Bone marrow (tissue), 2 donors: ENCODE measurements at regions not wholly inside any gene's neighbourhood (a gene's known extent, or its start where the extent isn't known, plus 50 kb on each side); places are given as distances from the start of the nearest gene placed in this dataset.

Experiments
- DNase-seq, 2 donors: peaks; one replicate each; lab custom pipeline; 2025; lab: John Stamatoyannopoulos, UW

DNA sequence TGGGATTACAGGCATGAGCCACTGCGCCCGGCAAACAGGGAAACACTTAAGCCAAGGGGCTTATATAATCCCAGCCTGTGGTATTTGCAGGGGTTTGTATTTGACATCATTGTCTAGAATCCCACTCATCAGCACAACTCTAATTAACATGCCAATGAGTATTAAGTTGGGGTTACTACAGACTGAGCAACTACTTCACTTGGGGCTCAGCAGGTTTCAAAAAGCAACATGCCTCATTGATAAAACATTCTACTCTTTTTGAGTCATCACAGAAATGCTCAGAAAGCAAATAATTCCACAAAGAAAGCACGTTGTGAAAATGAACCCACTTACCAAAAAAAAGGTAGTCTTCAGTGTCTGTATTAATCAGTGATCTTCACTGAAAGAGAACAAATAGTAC is 236.9 kb upstream of the CELF2 start:
- DNase-seq, result no peak

DNA sequence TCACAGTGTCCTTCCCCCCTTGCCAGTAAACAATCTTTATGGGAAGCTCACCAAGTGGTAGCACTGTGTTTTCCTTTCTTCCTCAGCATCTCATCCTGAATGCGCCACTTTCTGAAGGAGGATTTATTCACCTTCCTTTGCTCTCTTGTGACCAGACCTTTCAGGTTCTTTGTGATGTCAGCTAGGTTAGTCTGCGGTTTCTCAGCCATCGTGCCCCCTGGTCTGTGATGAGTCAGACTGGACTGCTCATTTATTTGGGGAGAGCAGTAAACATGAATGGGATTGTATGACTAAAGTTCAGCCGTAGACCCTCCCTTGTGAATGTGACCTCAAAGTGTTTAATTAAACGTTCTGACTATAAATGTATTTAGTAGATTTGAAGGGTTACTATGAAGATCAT is 235.1 kb upstream of the CELF2 start:
- no peak for DNase-seq

DNA sequence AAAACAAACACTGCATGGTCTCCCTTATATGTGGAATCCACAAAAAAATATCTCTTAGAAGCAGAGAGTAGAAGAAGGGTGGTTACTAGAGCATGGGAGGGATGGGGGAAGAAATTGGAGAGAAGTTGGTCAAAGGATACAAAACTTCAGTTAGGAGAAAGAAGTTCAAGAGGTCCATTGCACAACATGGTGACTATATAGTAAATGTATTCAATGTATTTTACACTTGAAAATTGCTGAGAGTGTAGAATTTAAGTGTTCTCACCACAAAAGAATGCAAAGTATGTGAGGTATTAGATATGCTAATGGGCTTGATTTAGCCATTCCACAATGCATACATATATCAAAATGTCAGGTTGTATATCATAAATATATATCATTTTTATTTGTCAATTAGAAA is 232.0 kb upstream of the CELF2 start:
- no peak for DNase-seq

- DNase-seq, result no peak
These were observed 231.3 kb upstream of the CELF2 start for GRCh38 chr10:10786109-10787090.

DNA sequence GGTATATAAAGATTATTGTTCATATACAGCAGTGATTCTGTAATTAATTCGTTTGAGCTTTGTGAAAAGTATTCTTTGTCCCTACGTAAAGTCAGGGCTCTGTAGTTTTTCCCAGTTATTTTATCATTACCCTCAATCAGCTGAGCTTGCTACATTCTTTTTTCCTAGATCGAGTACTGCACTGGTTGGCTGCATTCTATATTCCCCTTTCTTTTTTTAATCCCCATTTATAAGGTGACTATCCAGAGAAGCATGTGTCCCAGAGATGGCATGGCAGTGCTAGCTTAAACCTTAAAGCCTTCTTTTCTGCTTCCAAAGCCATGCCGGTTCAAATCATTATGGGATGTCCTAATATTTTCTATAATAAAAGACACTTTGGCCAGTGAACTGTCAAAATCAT is 230.1 kb upstream of the CELF2 start:
- no peak for DNase-seq

DNA sequence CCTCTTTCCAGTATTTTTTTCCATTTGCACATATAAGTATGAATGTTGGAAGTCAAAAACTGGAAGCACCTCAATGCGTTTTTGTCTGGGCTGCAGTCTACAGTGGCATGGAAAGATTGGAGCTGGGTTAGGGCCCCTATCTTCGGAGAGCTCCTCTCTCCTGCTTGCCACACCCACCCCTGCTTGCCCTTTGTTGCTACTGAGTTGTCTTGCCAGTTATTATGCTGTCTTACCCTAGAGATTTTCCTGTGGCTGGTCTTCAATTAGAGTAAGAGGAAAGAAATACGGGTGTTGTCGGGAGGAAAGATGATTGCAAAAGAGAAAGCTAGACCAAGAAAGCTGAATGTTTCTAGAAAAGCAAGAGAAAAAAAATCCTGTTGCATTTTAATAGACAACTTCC is 228.9 kb upstream of the CELF2 start:
- no peak for DNase-seq

DNA sequence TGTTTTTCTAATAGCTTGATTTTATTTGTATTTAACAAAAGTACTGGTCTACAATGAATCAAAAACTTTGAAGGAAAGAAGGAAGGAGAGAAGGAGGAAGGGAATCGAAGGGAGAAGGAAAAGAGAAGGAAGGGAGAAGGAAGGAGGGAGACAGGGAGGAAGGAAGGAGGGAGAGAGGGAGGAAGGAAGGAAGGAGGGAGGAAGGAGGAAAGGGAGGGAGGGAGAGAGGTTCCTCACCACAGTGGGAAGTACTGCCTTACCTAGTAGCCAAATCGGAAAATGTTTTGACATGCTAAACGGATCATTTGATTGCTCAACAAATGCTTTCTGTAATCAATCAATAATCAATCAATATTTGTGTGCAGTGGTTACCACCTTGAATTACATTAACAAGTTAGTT is 225.8 kb upstream of the CELF2 start:
- DNase-seq, result no peak

DNA sequence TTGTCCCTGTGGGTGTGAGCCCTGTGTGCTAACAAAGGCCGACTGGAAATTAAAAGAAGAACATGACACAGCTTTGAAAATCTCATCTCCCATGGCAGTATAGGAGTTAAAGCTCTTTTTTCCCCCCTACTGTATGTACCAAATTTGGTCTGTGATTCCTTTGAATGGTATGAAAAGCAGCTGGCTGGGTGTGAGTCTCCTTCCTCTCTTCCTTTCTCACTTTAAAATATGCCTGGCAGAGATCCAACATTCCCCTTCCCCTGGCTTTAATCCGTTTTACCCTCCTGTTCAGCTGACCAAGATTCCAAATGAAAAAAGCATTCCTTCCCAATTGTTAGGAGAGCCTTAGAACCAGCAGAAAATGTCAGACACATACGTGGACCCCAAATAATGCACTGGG is 225.0 kb upstream of the CELF2 start:
- no peak for DNase-seq

DNA sequence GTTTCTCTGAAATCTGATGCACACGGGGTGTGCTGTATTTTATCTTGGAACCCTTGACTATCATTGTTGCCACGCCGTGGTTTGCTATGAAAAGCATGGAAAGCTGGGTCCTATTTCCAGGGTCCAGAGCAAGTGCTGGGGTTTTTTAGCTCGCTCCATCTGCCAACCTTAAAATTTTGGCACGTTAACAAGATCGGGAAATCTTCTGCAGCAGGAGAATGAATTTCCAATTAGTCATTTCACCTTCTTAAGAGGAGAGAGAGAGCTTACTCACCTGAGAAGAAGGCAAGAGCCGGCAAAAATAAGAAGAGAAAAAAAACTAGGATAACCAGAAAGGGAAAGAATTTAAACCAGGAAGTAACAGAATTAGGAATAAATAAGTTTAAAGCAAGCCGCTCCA is 223.6 kb upstream of the CELF2 start:
- DNase-seq, result no peak

DNA sequence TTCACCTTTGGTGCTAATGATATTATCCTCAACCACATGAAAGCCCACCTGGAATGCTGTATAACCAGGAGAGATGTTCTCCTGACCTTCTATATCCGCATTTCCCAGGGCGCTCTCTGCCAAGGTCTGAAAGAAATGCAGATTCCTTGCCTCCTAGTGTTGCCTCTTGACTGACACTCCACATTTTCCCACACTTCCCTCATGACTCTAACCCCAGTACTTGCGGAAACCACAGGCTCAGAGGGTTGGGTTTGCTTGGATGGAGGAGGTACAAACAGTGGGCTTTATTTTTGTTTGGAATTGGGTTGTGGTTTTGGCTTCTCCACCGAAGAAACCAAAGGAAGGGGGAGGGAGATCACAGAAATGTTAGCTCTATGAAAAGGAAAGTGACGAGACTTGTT is 222.9 kb upstream of the CELF2 start:
- no peak for DNase-seq

DNA sequence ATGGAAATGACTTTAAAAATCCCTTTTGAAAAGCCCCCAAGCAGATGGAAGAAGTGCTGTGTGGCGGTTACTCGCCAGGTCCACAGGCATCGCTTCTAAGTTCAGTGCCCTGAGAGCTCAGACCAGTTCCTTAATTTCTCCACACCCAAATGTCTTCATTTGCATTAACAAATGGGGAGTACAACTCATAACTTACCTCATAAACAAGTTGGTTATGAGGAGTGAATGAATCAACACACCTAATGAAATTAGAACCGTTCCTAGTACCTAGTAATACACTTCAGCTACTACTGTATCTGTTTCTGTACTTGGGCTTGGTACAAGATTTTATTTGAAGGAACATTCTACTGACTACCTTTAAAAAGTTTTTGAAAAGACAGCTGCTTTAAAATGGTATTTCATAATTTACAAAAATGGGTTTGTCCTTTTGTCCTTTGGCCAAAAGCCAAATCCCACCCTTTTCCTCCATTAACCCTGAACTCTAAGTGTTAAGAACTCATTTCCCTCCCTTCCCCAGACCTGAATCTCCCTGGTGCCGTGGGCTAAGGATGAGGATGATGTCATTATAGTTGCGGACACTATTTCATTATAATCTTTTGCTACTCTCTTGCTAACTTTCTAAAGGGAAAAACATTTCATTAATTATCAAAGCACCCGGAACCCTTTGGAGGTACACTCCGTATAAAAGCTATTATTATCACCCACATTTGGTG is 221.5 kb upstream of the CELF2 start:
- no peak for DNase-seq

- no peak for DNase-seq
These were observed 220.8 kb upstream of the CELF2 start for GRCh38 chr10:10796774-10797415.

- DNase-seq, result no peak
These were observed 220.2 kb upstream of the CELF2 start for GRCh38 chr10:10797513-10797912.

DNA sequence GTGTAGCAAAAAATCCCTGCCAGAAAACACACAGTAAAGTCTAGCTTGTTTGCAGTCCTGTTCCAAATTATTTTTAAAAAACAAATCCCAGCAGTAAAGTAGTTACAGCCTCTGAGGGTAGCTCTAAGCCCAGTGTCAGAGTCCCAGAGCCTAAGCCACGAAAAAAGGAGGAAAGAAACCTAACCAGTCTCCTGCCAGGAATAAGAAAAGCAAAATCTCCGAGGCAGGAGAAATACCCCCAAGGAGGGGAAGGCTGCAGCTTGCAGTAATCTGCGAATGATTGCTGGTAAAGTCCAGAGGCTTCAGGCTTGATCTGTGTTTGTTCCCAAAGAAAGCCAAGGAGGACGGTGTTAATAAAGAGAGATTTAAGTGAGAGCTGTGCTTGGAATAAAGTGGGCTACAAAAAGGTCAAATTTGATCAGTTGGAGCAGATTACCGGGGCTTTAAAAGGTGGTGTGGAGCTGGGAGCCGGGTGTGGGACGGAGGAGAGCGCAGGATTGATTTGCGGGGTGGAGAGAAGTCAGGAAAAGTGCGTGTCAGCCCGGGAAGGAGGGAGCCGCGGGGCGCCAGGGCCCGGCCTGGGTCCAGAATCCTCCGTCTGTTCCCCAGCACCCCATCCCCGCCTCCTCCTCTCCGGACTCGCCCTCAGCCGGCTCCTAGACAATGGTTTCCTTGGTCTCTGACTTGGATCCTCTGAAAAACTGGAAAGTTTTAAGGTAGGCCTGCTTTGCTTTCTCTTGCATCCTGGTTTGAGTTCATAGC is 219.4 kb upstream of the CELF2 start:
- DNase-seq, result no peak

DNA sequence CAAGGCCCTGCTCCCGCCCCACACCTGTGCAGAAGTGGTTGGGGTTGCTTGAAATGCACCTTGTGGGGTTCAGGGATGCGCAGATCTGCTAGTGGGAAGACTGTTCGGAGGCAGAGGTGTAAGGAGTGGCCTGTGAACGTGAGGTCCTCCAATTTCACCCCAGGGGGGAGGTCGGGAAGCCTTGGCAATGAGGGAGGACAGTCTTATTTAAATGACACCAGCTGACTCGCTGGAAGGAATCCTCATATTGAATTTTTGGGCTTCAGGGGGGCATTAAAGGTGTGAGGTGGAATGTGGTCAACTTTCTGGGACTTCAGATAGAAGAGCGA is 218.8 kb upstream of the CELF2 start:
- no peak for DNase-seq

GRCh38 chr10:10800961-10801360 is 216.7 kb upstream of the CELF2 start:
- DNase-seq, result no peak

GRCh38 chr10:10803278-10803677 is 214.4 kb upstream of the CELF2 start:
- no peak for DNase-seq

DNA sequence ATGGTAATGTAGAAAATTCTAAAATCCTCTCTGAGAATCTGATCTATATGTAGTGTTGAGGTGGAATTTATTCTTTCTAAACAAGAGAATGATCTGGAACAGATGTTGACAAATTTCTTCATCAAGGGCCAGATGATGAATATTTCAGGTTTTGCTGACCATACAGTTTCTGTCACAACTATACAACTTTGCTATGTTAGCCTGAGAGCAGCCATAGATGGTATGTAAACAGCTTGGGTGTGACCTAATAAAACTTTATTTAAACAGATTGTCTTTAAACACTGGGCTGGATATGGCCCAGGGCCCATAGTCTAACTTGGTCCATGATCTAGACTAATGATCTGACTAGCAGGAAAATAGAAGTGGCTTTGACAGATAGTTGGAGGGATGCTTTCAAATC is 213.6 kb upstream of the CELF2 start:
- DNase-seq, result no peak

DNA sequence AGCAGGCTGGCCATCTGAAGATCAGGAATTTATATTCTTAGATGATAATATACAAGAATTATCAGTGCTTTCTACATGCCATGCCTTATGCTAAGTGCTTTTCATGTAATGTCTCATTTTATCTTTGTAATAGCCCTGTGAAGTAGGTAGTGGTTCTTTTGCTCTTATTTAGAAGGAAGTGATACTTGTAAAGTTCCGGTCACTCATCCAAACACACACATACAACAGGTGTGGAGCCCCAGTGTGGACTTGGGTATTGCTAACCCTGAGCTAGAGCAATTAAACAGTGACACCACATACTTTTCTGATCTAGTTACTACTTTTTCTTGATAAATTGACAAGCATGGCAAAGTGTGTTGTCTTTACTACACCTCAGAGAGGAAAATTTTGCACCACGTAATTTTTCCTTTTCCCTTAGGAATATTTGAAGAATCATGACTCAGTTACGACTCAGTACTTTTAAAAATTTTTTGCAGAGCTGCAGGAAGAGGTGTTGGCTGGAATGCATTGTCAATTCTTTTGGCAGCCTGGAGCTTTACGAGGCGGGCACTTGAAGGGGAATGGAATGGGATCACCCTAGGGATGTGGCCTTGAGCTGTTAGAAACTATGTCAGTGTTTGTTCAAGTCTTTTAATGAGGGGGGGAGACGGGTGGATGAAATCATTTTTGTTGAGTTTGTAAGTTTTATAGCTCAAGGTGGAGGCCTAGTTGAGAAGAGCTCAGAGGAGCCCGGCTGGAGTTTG is 212.5 kb upstream of the CELF2 start:
- no peak for DNase-seq

GRCh38 chr10:10807106-10807505 is 210.6 kb upstream of the CELF2 start:
- DNase-seq, result no peak

DNA sequence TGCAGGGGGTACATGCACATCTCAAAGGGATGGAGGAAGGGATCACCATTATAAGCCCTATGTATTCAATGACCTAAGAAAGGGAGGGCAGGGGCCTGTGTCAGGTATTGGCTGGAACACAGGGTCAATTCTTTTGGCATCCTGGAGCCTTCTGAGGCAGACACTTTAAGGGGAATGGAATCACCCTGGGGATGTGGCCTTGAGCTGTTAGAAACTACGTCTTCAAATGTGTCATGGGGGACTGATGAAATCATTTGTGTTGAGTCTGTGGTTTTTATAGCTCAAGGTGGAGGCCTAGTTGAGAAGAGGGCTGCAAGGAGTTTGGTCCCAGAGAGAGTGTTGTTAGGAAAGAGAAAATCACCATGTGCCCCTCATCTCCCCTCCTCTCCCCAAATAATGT is 206.1 kb upstream of the CELF2 start:
- DNase-seq, result no peak

- DNase-seq, result no peak
These were observed 204.0 kb upstream of the CELF2 start for GRCh38 chr10:10813656-10814055.
